Thyroid gland (tissue), 4 donors: ENCODE measurements at regions not wholly inside any gene's neighbourhood (a gene's known extent, or its start where the extent isn't known, plus 50 kb on each side); places are given as distances from the start of the nearest gene placed in this dataset.

Experiments used
- DNase-seq, 2 donors: peaks; one replicate each; pipeline ENCODE4 v3.0.0-alpha.2; 2019
- H3K27ac ChIP-seq, 3 donors: fragments of 200-600 bp; sonication (generic); 1 replicate in 2 of 3; 2 replicates in 1 of 3; pipeline ENCODE4 v1.5.1; 2016 to 2019; ENCODE audit warnings: mild to moderate bottlenecking in 1 of 3, moderate library complexity in 1 of 3
- H3K27me3 ChIP-seq: fragments of 200-600 bp; sonication (generic); one replicate; pipeline ENCODE4 v1.5.1; 2019
- H3K36me3 ChIP-seq, 2 donors: fragments of 200-600 bp; sonication (generic); one replicate each; pipeline ENCODE4 v1.5.1; 2016 to 2019
- H3K4me1 ChIP-seq, 2 donors: fragments of 200-600 bp; sonication (generic); one replicate each; pipeline ENCODE4 v1.5.1; 2017 to 2019
- H3K4me3 ChIP-seq, 3 donors: fragments of 200-600 bp; sonication (generic); replicated peaks in 1 of 3; 1 replicate in 2 of 3; 2 replicates in 1 of 3; pipeline ENCODE4 v1.5.1; 2016; ENCODE audit warnings: mild to moderate bottlenecking in 1 of 3
- H3K9me3 ChIP-seq: fragments of 200-600 bp; sonication (generic); one replicate; pipeline ENCODE4 v1.5.1; 2017
- CTCF ChIP-seq, 6 experiments: fragments of 200-600 bp in 3 of 6; fragments of 450-650 bp in 3 of 6; sonication (generic) in 3 of 6; IDR thresholded peaks; one replicate each; pipeline ENCODE4 v1.5.1; 2016 to 2019; ENCODE audit warnings: antibody characterized with exemption in 6 of 6, mild to moderate bottlenecking in 2 of 6, inconsistent platforms in 1 of 6, moderate library complexity in 1 of 6
- POLR2A ChIP-seq, 2 donors: fragments of 450-650 bp; IDR thresholded peaks; one replicate each; pipeline ENCODE4 v1.6.1; 2017; ENCODE audit warnings: antibody characterized with exemption in 2 of 2, mild to moderate bottlenecking in 2 of 2, moderate library complexity in 1 of 2
- WGBS, 2 donors: methylation state at CpG; one replicate each; pipeline ENCODE4 v1.1.5; 2017; 5-methylcytosine and 5-hydroxymethylcytosine counted together
- intact Hi-C: fragments of 100-400 bp; cut with DNase I; formaldehyde crosslinking; loops from one replicate; pipeline ENCODE4 v1.15.1; 2023

- no peaks in the 10 kb centered on the region for H3K4me1 ChIP-seq
- intact Hi-C loops: no loop called here
- WGBS, 2 donors: 88 to 92% methylated on average over 1 of the region's 1 CpG
- H3K4me3 ChIP-seq: no peak overlapping the region
- H3K36me3 ChIP-seq: no peaks in the 10 kb centered on the region
- no peaks in the 10 kb centered on the region for H3K27me3 ChIP-seq
- no peak for TF ChIP-seq CTCF (IDR thresholded peaks at IDR 0.05)
- TF ChIP-seq POLR2A (IDR thresholded peaks at IDR 0.05): no peak
- H3K9me3 ChIP-seq: no peaks in the 10 kb centered on the region
- no peak overlapping the region for H3K27ac ChIP-seq
- DNase-seq: no peak
Observed at GRCh38 chr21:28277324-28277723, 715.4 kb downstream of the LTN1 start.

GRCh38 chr21:28272272-28272992 lies 720.2 kb downstream of the LTN1 start:
- Histone ChIP-seq H3K9me3 (no peaks in the 10 kb centered on the region), H3K27me3 (no peaks in the 10 kb centered on the region), H3K4me3 (no peak overlapping the region), H3K36me3 (no peaks in the 10 kb centered on the region), H3K27ac (no peak overlapping the region), H3K4me1 (no peaks in the 10 kb centered on the region)
- 94 to 95% methylated on average over 3 of the region's 3 CpGs for WGBS, 2 donors
- intact Hi-C loops: no loop called here
- TF ChIP-seq POLR2A (IDR thresholded peaks at IDR 0.05) (no peak), CTCF (IDR thresholded peaks at IDR 0.05) (no peak)
- no peak for DNase-seq

GRCh38 chr21:28269173-28269572 lies 723.5 kb downstream of the LTN1 start:
- Histone ChIP-seq H3K4me3 (no peak overlapping the region), H3K4me1 (no peaks in the 10 kb centered on the region), H3K27ac (no peak overlapping the region), H3K9me3 (no peaks in the 10 kb centered on the region), H3K36me3 (no peaks in the 10 kb centered on the region), H3K27me3 (no peaks in the 10 kb centered on the region)
- DNase-seq: no peak
- TF ChIP-seq POLR2A (IDR thresholded peaks at IDR 0.05) (no peak), CTCF (IDR thresholded peaks at IDR 0.05) (no peak)
- intact Hi-C loops: no loop called here

- Histone ChIP-seq H3K4me3 (no peak overlapping the region), H3K4me1 (no peaks in the 10 kb centered on the region), H3K9me3 (no peaks in the 10 kb centered on the region), H3K27me3 (no peaks in the 10 kb centered on the region), H3K36me3 (no peaks in the 10 kb centered on the region), H3K27ac (no peak overlapping the region)
- no peak for DNase-seq
- intact Hi-C loops: no loop called here
- no peak for TF ChIP-seq CTCF (IDR thresholded peaks at IDR 0.05)
- no peak for TF ChIP-seq POLR2A (IDR thresholded peaks at IDR 0.05)
- 79 to 85% methylated on average over 4 of the region's 4 CpGs for WGBS, 2 donors
Observed at GRCh38 chr21:28268685-28269084, 724.0 kb downstream of the LTN1 start.

GRCh38 chr21:28267449-28267848 lies 725.2 kb downstream of the LTN1 start:
- H3K4me1 ChIP-seq: no peaks in the 10 kb centered on the region
- no peaks in the 10 kb centered on the region for H3K27me3 ChIP-seq
- no peak overlapping the region for H3K4me3 ChIP-seq
- no peak overlapping the region for H3K27ac ChIP-seq
- intact Hi-C loops: no loop called here
- TF ChIP-seq CTCF (IDR thresholded peaks at IDR 0.05) (no peak), POLR2A (IDR thresholded peaks at IDR 0.05) (no peak)
- DNase-seq: no peak
- no peaks in the 10 kb centered on the region for H3K9me3 ChIP-seq
- 92 to 96% methylated on average over 6 of the region's 6 CpGs for WGBS, 2 donors
- H3K36me3 ChIP-seq: no peaks in the 10 kb centered on the region
